Mesendoderm (in vitro differentiated cells): ENCODE measurements at regions not wholly inside any gene's neighbourhood (a gene's known extent, or its start where the extent isn't known, plus 50 kb on each side); places are given as distances from the start of the nearest gene placed in this dataset.

Source experiments
- DNase-seq: peaks from one replicate; pipeline ENCODE4 v3.0.0; 2013
- H2AK5ac ChIP-seq: 2 replicates; pipeline ENCODE4 v1.6.1; 2013; ENCODE audit warnings: low read length, inconsistent platforms
- H2BK120ac ChIP-seq: 2 replicates; pipeline ENCODE4 v1.6.1; 2013; ENCODE audit warnings: low read depth, mild to moderate bottlenecking, low read length, moderate library complexity, mixed read lengths
- H2BK15ac ChIP-seq: replicated peaks from 2 replicates; pipeline ENCODE4 v1.6.1; 2013; ENCODE audit warnings: low read depth, mild to moderate bottlenecking, moderate library complexity
- H2BK5ac ChIP-seq: 2 replicates; pipeline ENCODE4 v1.6.1; 2013; ENCODE audit warnings: low read length, inconsistent platforms
- H3K18ac ChIP-seq: 2 replicates; pipeline ENCODE4 v1.6.1; 2013; ENCODE audit warnings: mild to moderate bottlenecking, low read length, mixed read lengths
- H3K23ac ChIP-seq: one replicate; pipeline ENCODE4 v1.6.1; 2013; ENCODE audit warnings: low read length
- H3K27ac ChIP-seq: 2 replicates; pipeline ENCODE4 v1.5.1; 2013; ENCODE audit warnings: low read depth, mild to moderate bottlenecking, inconsistent platforms, low read length, moderate library complexity
- H3K27me3 ChIP-seq: 2 replicates; pipeline ENCODE4 v1.6.1; 2013; ENCODE audit warnings: low read length, control low read depth, mild to moderate bottlenecking, inconsistent platforms; ENCODE audit not compliant: insufficient read depth, poor library complexity
- H3K36me3 ChIP-seq: 2 replicates; pipeline ENCODE4 v1.6.1; 2013; ENCODE audit warnings: low read length, inconsistent platforms; ENCODE audit not compliant: control insufficient read depth, insufficient read depth
- H3K4ac ChIP-seq: one replicate; pipeline ENCODE4 v1.6.1; 2013; ENCODE audit warnings: low read depth, mild to moderate bottlenecking, low read length, moderate library complexity
- H3K4me1 ChIP-seq: 2 replicates; pipeline ENCODE4 v1.6.1; 2013; ENCODE audit warnings: low read depth, low read length, inconsistent platforms; ENCODE audit not compliant: control insufficient read depth
- H3K4me2 ChIP-seq: 2 replicates; pipeline ENCODE4 v1.6.1; 2013; ENCODE audit warnings: low read length
- H3K4me3 ChIP-seq: 2 replicates; pipeline ENCODE4 v1.5.1; 2013; ENCODE audit warnings: mild to moderate bottlenecking, low read length
- H3K56ac ChIP-seq: one replicate; pipeline ENCODE4 v1.6.1; 2013; ENCODE audit warnings: low read length
- H3K79me1 ChIP-seq: 2 replicates; pipeline ENCODE4 v1.6.1; 2013; ENCODE audit warnings: low read length, inconsistent platforms
- H3K79me2 ChIP-seq: 2 replicates; pipeline ENCODE4 v1.6.1; 2013; ENCODE audit warnings: mild to moderate bottlenecking, low read length; ENCODE audit not compliant: control insufficient read depth, insufficient read depth
- H3K9ac ChIP-seq: 2 replicates; pipeline ENCODE4 v1.6.1; 2013; ENCODE audit warnings: low read length, inconsistent platforms
- H4K5ac ChIP-seq: one replicate; pipeline ENCODE4 v1.6.1; 2013; ENCODE audit warnings: low read length
- H4K8ac ChIP-seq: one replicate; pipeline ENCODE4 v1.6.1; 2013; ENCODE audit warnings: low read depth, mild to moderate bottlenecking, control low read depth, low read length, moderate library complexity
- WGBS: extraction: QIAGEN DNeasy Blood & Tissue Kit; methylation state at CpG from one replicate; pipeline ENCODE4 v1.1.7; 2013; ENCODE audit warnings: low lambda C conversion rate, missing lambda C conversion rate; ENCODE audit not compliant: insufficient coverage; ENCODE audit errors: extremely low coverage; 5-methylcytosine and 5-hydroxymethylcytosine counted together

DNA sequence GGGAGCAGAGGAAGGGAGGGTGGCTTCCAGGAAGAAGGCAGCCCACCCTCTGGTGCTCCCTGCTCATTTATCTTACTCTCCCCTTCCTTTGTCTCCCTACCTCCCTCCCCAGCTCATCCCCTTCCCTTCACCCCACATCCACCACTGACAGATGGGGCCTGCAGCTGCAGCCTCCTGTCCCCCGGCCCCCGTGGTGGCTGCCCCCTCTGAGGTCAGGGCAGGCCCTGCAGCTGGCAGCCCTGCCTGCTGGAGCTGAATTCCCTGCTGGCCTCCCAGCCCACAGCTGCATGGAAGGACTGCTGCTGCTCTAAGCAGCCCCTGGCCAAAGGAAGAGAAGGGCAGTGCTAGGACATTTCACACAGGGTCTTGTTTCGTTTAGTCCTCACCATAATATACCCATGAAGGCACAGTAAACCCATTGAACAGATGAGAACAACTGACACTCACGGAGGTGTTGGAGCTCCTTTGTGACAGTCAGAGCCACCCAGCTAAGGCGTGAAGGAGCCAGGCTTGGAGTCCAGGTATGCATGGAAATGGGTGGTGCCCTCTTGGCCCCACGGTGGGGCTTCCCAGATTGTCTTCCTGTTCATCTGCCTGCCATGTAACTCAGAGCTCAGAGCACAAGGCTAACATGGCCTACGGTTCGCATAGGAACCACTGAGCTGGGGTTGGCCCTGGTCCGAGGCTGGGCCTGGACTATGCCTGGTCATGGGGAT, 121.7 kb upstream of the PRR20G start:
- no peak overlapping the region for H3K4me3 ChIP-seq
- DNase-seq = no peak
- H3K18ac ChIP-seq = no peak overlapping the region
- H3K4me1 ChIP-seq = peaks cover 4% of the 10 kb centered on the region
- no peaks in the 10 kb centered on the region for H3K79me1 ChIP-seq
- H3K36me3 ChIP-seq = no peaks in the 10 kb centered on the region
- no CpG with 5 or more reads among the region's 9 CpGs for WGBS
- no peak overlapping the region for H3K23ac ChIP-seq
- H3K4ac ChIP-seq = no peak overlapping the region
- no peak overlapping the region for H2BK120ac ChIP-seq
- no peak overlapping the region for H3K9ac ChIP-seq
- H4K5ac ChIP-seq = no peak overlapping the region
- H3K27me3 ChIP-seq = no peaks in the 10 kb centered on the region
- no peaks in the 10 kb centered on the region for H3K79me2 ChIP-seq
- no peak overlapping the region for H2BK5ac ChIP-seq
- no peak overlapping the region for H2AK5ac ChIP-seq
- H2BK15ac ChIP-seq = no peak overlapping the region
- H3K4me2 ChIP-seq = no peak overlapping the region
- H3K27ac ChIP-seq = no peak overlapping the region
- no peak overlapping the region for H3K56ac ChIP-seq
- no peak overlapping the region for H4K8ac ChIP-seq

DNA sequence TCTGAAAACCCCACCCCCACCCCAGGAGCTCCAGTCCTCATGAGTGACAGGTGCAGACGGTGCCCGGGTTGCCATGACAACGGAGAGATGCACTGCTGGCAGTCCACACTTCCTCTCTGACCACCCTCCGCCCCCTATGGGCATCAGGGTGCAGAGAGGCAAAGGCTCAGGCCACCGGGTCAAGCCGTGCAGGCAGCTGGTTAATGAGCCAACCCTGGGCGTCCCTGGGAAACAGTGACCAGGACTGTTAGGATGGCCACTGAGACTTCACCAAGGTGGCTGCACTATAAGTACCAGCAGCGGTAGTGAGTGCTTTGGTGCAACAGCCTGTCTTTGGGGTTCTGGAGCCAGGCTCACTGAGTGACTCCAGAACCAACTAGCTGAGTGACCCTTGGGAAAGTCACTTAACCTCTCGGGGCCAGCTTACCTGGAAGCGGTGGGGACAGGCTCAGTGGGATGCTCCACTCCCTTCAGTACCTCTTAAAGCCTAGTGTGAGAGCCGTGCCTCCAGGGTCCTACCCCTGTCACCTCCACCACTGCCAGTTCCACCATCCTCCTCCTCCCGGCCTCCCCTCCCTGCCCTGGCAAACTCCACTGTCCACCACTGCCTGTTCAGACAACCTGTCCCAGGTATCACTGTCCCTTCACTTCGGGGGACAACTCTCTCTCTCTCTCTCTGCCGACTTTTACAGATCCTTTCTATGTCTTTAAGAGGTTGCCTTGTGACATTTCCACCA, 121.0 kb upstream of the PRR20G start:
- Histone ChIP-seq H3K4ac (no peak overlapping the region), H3K4me1 (peaks cover 4% of the 10 kb centered on the region), H3K9ac (no peak overlapping the region), H2BK5ac (no peak overlapping the region), H3K36me3 (no peaks in the 10 kb centered on the region), H3K4me2 (no peak overlapping the region), H3K18ac (no peak overlapping the region), H3K56ac (no peak overlapping the region), H3K79me2 (no peaks in the 10 kb centered on the region), H4K8ac (no peak overlapping the region), H3K27me3 (no peaks in the 10 kb centered on the region), H3K4me3 (no peak overlapping the region), H2BK120ac (no peak overlapping the region), H3K23ac (no peak overlapping the region), H3K79me1 (no peaks in the 10 kb centered on the region), H2BK15ac (no peak overlapping the region), H3K27ac (no peak overlapping the region), H2AK5ac (no peak overlapping the region), H4K5ac (no peak overlapping the region)
- WGBS = no CpG with 5 or more reads among the region's 14 CpGs
- DNase-seq = no peak

DNA sequence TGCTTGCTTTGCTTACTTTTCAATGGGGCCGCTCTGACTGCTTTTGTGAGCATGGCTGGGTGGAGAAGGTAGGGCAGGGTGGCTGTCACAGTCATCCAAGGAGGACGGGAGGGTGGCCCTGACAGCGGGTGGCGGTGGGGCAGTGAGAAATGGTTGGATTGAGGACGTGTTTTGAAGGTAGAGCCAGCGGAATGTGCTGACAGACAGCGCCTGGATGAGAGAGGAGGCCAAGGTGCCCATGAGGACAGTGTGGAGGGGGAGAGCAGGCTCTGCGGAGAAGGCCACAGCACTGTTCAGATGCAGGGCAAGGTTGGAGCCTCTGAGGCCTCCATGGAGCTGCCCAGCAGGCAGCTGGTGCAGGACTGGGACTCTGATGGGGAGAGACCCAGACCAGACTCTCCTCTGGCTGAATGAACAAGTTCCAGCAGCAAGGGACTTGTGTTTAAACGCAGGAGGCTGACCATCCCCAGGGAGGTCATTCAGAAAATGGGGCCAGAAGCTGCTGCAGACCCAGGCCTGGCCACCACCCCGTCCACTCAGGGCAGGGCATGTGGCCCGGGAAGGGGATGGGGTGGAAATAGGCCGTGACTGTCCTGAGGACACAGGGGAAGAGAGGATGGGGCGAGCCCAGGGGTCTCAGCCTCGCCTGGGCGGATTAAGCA, 120.3 kb upstream of the PRR20G start:
- peaks cover 4% of the 10 kb centered on the region for H3K4me1 ChIP-seq

DNA sequence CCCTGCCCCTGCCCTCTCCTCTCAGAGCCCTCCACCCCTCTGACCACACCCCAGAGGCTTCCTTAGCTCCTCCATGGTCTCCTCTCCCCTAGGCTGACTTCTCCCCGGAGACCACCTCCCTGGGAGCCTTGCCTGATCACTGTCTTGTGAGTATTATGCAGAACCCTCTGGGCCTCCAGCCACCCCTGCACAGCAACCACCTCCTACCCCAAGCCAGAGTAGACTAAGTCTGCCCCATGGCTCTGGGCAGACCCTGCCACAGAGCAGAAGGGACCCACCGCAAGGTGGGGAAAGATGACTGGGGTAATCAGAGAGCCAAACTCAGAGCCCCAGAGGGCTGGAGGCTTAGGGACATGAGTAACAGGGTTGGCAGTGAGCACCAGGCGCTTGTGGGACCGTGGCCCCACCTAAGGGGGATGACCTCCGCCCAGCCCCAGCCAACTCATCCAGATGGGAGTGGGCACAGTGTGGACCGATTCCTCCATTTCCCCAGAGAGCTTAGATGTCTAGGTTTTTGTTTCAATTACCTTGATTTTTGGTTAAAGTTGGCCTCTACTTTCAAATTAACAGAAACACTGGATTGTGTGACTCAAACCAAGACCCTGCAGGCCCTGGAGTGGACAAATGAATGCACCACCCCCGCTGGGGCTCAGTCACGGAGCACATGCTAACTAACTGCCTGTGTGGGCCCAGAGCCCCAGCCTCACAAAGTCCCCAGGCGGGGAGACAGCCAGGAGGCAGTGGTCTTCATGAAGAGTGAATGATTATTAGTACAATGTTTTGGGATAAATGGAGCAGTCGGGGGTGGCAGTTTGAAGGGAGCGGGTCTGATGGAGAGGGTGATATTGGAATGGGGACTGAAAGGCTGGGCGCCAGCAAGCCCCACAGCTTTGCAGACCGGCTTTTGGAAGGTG, 119.4 kb upstream of the PRR20G start:
- Histone ChIP-seq H3K79me1 (no peaks in the 10 kb centered on the region), H3K36me3 (no peaks in the 10 kb centered on the region), H4K8ac (no peak overlapping the region), H3K4me3 (no peak overlapping the region), H3K18ac (no peak overlapping the region), H2BK15ac (no peak overlapping the region), H3K79me2 (no peaks in the 10 kb centered on the region), H2AK5ac (no peak overlapping the region), H3K4ac (no peak overlapping the region), H3K56ac (peak overlapping the region; percentile 27), H4K5ac (no peak overlapping the region), H2BK5ac (no peak overlapping the region), H3K9ac (no peak overlapping the region), H3K27me3 (no peaks in the 10 kb centered on the region), H3K4me1 (peaks cover 4% of the 10 kb centered on the region), H3K23ac (no peak overlapping the region), H3K27ac (no peak overlapping the region), H3K4me2 (no peak overlapping the region), H2BK120ac (no peak overlapping the region)
- DNase-seq = no peak
- WGBS = no CpG with 5 or more reads among the region's 13 CpGs

More for the DNA sequence above, 120.3 kb upstream of the PRR20G start:
- no peak overlapping the region for H4K8ac ChIP-seq
- H3K4me2 ChIP-seq = no peak overlapping the region
- H3K27ac ChIP-seq = no peak overlapping the region
- H3K23ac ChIP-seq = no peak overlapping the region
- H3K36me3 ChIP-seq = no peaks in the 10 kb centered on the region
- no CpG with 5 or more reads among the region's 15 CpGs for WGBS
- no peaks in the 10 kb centered on the region for H3K79me1 ChIP-seq
- H2BK5ac ChIP-seq = no peak overlapping the region
- no peaks in the 10 kb centered on the region for H3K27me3 ChIP-seq
- no peak overlapping the region for H3K18ac ChIP-seq
- H4K5ac ChIP-seq = no peak overlapping the region
- H3K4ac ChIP-seq = no peak overlapping the region
- H3K56ac ChIP-seq = no peak overlapping the region
- no peak overlapping the region for H2BK15ac ChIP-seq
- H2AK5ac ChIP-seq = no peak overlapping the region
- no peak overlapping the region for H2BK120ac ChIP-seq
- H3K79me2 ChIP-seq = no peaks in the 10 kb centered on the region
- H3K4me3 ChIP-seq = no peak overlapping the region
- DNase-seq = no peak
- H3K9ac ChIP-seq = no peak overlapping the region

DNA sequence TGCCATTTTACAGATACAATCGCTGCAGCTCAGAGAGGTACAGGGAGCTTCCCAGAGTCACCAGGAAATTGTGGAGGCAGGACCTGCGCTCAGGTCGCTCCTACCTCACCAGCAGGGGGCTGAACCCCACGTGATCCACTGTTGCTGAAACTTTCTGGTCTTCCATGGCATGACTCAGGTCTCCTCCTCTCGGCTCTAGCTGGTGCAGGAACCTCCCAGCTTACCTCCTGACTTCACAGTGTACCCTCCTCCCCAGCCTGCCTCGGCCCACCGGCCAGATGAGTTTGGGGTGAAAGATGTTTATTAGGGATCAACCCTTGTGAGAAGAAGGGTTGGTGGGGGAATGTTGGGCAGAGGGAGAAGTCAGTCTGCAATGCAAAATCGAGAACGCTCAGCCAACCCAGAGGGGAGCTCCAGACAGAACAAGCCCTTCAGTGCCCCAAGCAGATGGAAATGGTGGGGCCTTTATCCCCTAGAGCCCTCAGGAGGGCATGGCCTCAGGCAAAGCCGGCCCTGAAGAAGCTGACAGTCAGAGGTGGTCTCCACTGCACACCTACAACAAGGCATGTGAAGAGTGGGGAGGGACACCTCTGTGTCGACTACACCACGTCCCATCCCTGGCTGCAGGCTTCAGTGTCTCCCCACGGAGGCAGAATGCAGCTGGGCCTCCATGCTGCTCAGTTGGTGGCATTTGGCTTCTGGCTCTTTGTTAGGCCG, 118.6 kb upstream of the PRR20G start:
- H3K9ac ChIP-seq = no peak overlapping the region
- H3K4ac ChIP-seq = no peak overlapping the region
- no peaks in the 10 kb centered on the region for H3K79me1 ChIP-seq
- no peak overlapping the region for H2BK5ac ChIP-seq
- no peaks in the 10 kb centered on the region for H3K36me3 ChIP-seq
- H2BK15ac ChIP-seq = no peak overlapping the region
- no peak overlapping the region for H3K27ac ChIP-seq
- no peaks in the 10 kb centered on the region for H3K27me3 ChIP-seq
- H3K23ac ChIP-seq = no peak overlapping the region
- H4K8ac ChIP-seq = no peak overlapping the region
- H3K4me3 ChIP-seq = no peak overlapping the region
- no peak overlapping the region for H2BK120ac ChIP-seq
- H3K56ac ChIP-seq = peak overlapping the region; percentile 27
- DNase-seq = peak; percentile 83
- H3K18ac ChIP-seq = no peak overlapping the region
- no peak overlapping the region for H3K4me2 ChIP-seq
- no CpG with 5 or more reads among the region's 14 CpGs for WGBS
- H4K5ac ChIP-seq = no peak overlapping the region
- H3K79me2 ChIP-seq = no peaks in the 10 kb centered on the region
- H3K4me1 ChIP-seq = peaks cover 4% of the 10 kb centered on the region
- H2AK5ac ChIP-seq = no peak overlapping the region
